Neural cell (in vitro differentiated cells): ENCODE measurements at regions not wholly inside any gene's neighbourhood (a gene's known extent, or its start where the extent isn't known, plus 50 kb on each side); places are given as distances from the start of the nearest gene placed in this dataset.

Experiments used
- H2AFZ ChIP-seq: fragments of 200-600, 300-800 bp; sonication (generic), shearing (Covaris generic); 2 replicates; pipeline ENCODE4 v1.6.0; 2014; ENCODE audit warnings: low read depth, mild to moderate bottlenecking, antibody characterized with exemption, low read length, moderate library complexity
- H3F3A ChIP-seq: fragments of 200-600 bp; shearing (Covaris generic); 2 replicates; pipeline ENCODE4 v1.6.1; 2016; ENCODE audit warnings: mild to moderate bottlenecking, moderate library complexity, mixed read lengths, antibody characterized with exemption, low read length; ENCODE audit not compliant: insufficient read depth, poor library complexity, severe bottlenecking
- H3K27ac ChIP-seq: fragments of 200-600, 300-800 bp; sonication (generic), shearing (Covaris generic); 2 replicates; pipeline ENCODE4 v1.5.1; 2014; ENCODE audit warnings: mild to moderate bottlenecking, low read length, moderate library complexity
- H3K27me3 ChIP-seq: fragments of 300-800, 200-600 bp; sonication (generic), shearing (Covaris generic); 2 replicates; pipeline ENCODE4 v1.6.0; 2014; ENCODE audit warnings: mild to moderate bottlenecking, low read depth, low read length, moderate library complexity; ENCODE audit not compliant: insufficient read depth
- H3K36me3 ChIP-seq: fragments of 300-800, 200-600 bp; sonication (generic), shearing (Covaris generic); 2 replicates; pipeline ENCODE4 v1.5.1; 2014; ENCODE audit warnings: mild to moderate bottlenecking, antibody characterized with exemption, low read length, moderate library complexity; ENCODE audit not compliant: insufficient read depth
- H3K4me2 ChIP-seq: fragments of 300-800, 200-600 bp; sonication (generic), shearing (Covaris generic); 2 replicates; pipeline ENCODE4 v1.6.0; 2014; ENCODE audit warnings: mild to moderate bottlenecking, low read length
- H3K4me3 ChIP-seq: fragments of 300-800, 200-600 bp; sonication (generic), shearing (Covaris generic); 2 replicates; pipeline ENCODE4 v1.5.1; 2014; ENCODE audit warnings: mild to moderate bottlenecking, low read length, moderate library complexity
- H3K79me2 ChIP-seq: fragments of 200-600 bp; shearing (Covaris generic); replicated peaks from 2 replicates; pipeline ENCODE4 v1.6.0; 2014; ENCODE audit warnings: mild to moderate bottlenecking, low read length, moderate library complexity; ENCODE audit not compliant: insufficient read depth
- H3K9ac ChIP-seq: fragments of 300-800, 200-600 bp; sonication (generic), shearing (Covaris generic); 2 replicates; pipeline ENCODE4 v1.6.1; 2016; ENCODE audit warnings: mild to moderate bottlenecking, low read length, mixed read lengths
- H3K9me2 ChIP-seq: fragments of 200-600 bp; shearing (Covaris generic); 2 replicates; pipeline ENCODE4 v1.6.1; 2016; ENCODE audit warnings: mild to moderate bottlenecking, low read length, mixed read lengths; ENCODE audit not compliant: insufficient read depth
- H3K9me3 ChIP-seq: fragments of 200-600, 300-800 bp; sonication (generic), shearing (Covaris generic); 2 replicates; pipeline ENCODE4 v1.6.1; 2016; ENCODE audit warnings: mild to moderate bottlenecking, mixed run types, low read length, moderate library complexity, mixed read lengths
- H4K20me1 ChIP-seq: fragments of 200-600 bp; shearing (Covaris generic); 2 replicates; pipeline ENCODE4 v1.6.1; 2016; ENCODE audit warnings: mild to moderate bottlenecking, mixed run types; ENCODE audit not compliant: insufficient read depth
- EP300 ChIP-seq: fragments of 450-650 bp; conservative IDR thresholded peaks from 2 replicates; pipeline ENCODE4 v1.6.1; 2014; ENCODE audit warnings: antibody characterized with exemption, mild to moderate bottlenecking, moderate library complexity; ENCODE audit not compliant: poor library complexity, severe bottlenecking
- EZH2 ChIP-seq: fragments of 200-600, 300-800 bp; shearing (Covaris generic), sonication (generic); IDR thresholded peaks from 2 replicates; pipeline ENCODE4 v1.6.1; 2014; ENCODE audit warnings: antibody characterized with exemption, low read length, borderline replicate concordance, mild to moderate bottlenecking; ENCODE audit not compliant: insufficient read depth, poor library complexity, severe bottlenecking
- MXI1 ChIP-seq: fragments of 450-650 bp; conservative IDR thresholded peaks from 2 replicates; pipeline ENCODE4 v1.6.1; 2014; ENCODE audit warnings: antibody characterized with exemption, mild to moderate bottlenecking; ENCODE audit not compliant: poor library complexity, severe bottlenecking
- POLR2AphosphoS5 ChIP-seq: IDR thresholded peaks from 2 replicates; pipeline ENCODE4 v1.6.1; 2012
- RAD21 ChIP-seq: fragments of 450-650 bp; conservative IDR thresholded peaks from 2 replicates; pipeline ENCODE4 v1.6.1; 2014; ENCODE audit warnings: antibody characterized with exemption, mild to moderate bottlenecking, moderate library complexity
- SMC3 ChIP-seq: fragments of 450-650 bp; conservative IDR thresholded peaks from 2 replicates; pipeline ENCODE4 v1.6.1; 2014; ENCODE audit warnings: antibody characterized with exemption, mild to moderate bottlenecking, moderate library complexity; ENCODE audit not compliant: poor library complexity
- TAF1 ChIP-seq: IDR thresholded peaks from 2 replicates; pipeline ENCODE4 v1.6.1; 2012; ENCODE audit warnings: low read depth
- TF ChIP-seq, protein P1 (sequence below): IDR thresholded peaks from 2 replicates; pipeline ENCODE4 v1.6.1; 2012; ENCODE audit warnings: borderline replicate concordance
- TF ChIP-seq, protein P2 (sequence below): fragments of 450-650 bp; IDR thresholded peaks from 2 replicates; pipeline ENCODE4 v1.5.1; 2014; ENCODE audit warnings: antibody characterized with exemption, mild to moderate bottlenecking, moderate library complexity; ENCODE audit not compliant: poor library complexity, severe bottlenecking

DNA sequence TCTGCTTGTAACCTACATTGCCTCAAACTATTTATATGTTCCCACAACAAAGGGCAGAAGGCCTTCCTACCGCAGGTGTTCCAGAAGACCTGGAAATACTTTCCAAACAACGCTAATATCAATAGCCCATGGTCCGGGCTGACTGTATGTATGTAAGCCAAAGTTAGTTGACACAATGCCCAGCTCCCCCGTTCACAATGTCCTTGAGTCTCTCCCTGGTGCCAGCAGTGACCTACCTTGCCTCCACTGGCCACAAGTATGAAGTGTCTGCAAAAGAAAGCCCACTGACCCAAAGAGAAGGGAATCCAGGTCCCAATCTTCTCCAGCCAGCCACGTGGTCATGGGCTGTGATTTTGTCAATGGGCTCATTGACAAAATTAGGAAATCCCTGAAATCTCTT lies 118.6 kb downstream of the DLEU7 start:
- no peak overlapping the region for H3K27ac ChIP-seq

DNA sequence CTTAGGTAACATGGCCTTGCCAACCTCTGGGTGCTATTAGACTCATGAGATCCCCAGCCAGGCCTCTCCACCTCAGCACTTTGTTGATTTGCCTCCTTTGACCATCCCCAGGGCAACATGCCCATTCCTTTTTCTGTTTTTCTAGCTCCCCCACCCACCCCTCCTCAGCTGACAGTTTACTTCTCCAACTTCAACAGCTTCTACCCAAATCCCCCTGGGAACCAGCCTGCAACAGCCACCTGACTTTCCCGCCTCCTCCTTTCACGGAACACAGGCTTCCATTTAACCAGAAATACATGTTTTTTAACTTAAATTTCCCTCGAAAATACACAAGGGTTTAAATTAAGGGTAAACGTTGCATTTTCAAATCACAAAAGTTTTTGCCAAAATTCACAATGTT lies 117.3 kb downstream of the DLEU7 start:
- Histone ChIP-seq H3K27me3 (no peaks in the 10 kb centered on the region), H3K4me3 (no peak overlapping the region), H3K9me2 (no peaks in the 10 kb centered on the region), H3K36me3 (no peaks in the 10 kb centered on the region), H3K9me3 (peaks cover 3% of the 10 kb centered on the region), H4K20me1 (no peaks in the 10 kb centered on the region), H3F3A (no peaks in the 10 kb centered on the region), H3K27ac (no peak overlapping the region), H3K79me2 (no peaks in the 10 kb centered on the region), H2AFZ (no peak overlapping the region), H3K4me2 (no peak overlapping the region), H3K9ac (no peak overlapping the region)
- TF ChIP-seq MXI1, result no peak
- TF ChIP-seq RAD21, result no peak
- TF ChIP-seq, protein P1, sequence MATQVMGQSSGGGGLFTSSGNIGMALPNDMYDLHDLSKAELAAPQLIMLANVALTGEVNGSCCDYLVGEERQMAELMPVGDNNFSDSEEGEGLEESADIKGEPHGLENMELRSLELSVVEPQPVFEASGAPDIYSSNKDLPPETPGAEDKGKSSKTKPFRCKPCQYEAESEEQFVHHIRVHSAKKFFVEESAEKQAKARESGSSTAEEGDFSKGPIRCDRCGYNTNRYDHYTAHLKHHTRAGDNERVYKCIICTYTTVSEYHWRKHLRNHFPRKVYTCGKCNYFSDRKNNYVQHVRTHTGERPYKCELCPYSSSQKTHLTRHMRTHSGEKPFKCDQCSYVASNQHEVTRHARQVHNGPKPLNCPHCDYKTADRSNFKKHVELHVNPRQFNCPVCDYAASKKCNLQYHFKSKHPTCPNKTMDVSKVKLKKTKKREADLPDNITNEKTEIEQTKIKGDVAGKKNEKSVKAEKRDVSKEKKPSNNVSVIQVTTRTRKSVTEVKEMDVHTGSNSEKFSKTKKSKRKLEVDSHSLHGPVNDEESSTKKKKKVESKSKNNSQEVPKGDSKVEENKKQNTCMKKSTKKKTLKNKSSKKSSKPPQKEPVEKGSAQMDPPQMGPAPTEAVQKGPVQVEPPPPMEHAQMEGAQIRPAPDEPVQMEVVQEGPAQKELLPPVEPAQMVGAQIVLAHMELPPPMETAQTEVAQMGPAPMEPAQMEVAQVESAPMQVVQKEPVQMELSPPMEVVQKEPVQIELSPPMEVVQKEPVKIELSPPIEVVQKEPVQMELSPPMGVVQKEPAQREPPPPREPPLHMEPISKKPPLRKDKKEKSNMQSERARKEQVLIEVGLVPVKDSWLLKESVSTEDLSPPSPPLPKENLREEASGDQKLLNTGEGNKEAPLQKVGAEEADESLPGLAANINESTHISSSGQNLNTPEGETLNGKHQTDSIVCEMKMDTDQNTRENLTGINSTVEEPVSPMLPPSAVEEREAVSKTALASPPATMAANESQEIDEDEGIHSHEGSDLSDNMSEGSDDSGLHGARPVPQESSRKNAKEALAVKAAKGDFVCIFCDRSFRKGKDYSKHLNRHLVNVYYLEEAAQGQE, result no peak
- no peak for TF ChIP-seq POLR2AphosphoS5
- TF ChIP-seq EP300, result no peak
- TF ChIP-seq SMC3, result no peak
- no peak for TF ChIP-seq TAF1
- TF ChIP-seq EZH2, result no peak
- TF ChIP-seq, protein P2, sequence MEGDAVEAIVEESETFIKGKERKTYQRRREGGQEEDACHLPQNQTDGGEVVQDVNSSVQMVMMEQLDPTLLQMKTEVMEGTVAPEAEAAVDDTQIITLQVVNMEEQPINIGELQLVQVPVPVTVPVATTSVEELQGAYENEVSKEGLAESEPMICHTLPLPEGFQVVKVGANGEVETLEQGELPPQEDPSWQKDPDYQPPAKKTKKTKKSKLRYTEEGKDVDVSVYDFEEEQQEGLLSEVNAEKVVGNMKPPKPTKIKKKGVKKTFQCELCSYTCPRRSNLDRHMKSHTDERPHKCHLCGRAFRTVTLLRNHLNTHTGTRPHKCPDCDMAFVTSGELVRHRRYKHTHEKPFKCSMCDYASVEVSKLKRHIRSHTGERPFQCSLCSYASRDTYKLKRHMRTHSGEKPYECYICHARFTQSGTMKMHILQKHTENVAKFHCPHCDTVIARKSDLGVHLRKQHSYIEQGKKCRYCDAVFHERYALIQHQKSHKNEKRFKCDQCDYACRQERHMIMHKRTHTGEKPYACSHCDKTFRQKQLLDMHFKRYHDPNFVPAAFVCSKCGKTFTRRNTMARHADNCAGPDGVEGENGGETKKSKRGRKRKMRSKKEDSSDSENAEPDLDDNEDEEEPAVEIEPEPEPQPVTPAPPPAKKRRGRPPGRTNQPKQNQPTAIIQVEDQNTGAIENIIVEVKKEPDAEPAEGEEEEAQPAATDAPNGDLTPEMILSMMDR, result no peak

More for the DNA sequence above, 118.6 kb downstream of the DLEU7 start:
- Histone ChIP-seq H3K9ac (no peak overlapping the region), H4K20me1 (no peaks in the 10 kb centered on the region), H3K4me3 (no peak overlapping the region), H3K9me2 (no peaks in the 10 kb centered on the region), H2AFZ (no peak overlapping the region), H3K36me3 (no peaks in the 10 kb centered on the region), H3K9me3 (no peaks in the 10 kb centered on the region), H3K27me3 (no peaks in the 10 kb centered on the region), H3K4me2 (no peak overlapping the region), H3F3A (no peaks in the 10 kb centered on the region), H3K79me2 (no peaks in the 10 kb centered on the region)
- TF ChIP-seq EP300 (no peak), SMC3 (no peak), EZH2 (no peak), RAD21 (no peak), MXI1 (no peak), POLR2AphosphoS5 (no peak), TAF1 (no peak)
- TF ChIP-seq, protein P2, result no peak
- TF ChIP-seq, protein P1, result no peak
